Breast epithelium (tissue), 3 donors: ENCODE measurements at regions not wholly inside any gene's neighbourhood (a gene's known extent, or its start where the extent isn't known, plus 50 kb on each side); places are given as distances from the start of the nearest gene placed in this dataset.

ENCODE experiments used
- CTCF ChIP-seq, 3 donors: fragments of 450-650 bp; IDR thresholded peaks; one replicate each; pipeline ENCODE4 v1.5.1; 2016 to 2017; ENCODE audit warnings: antibody characterized with exemption in 3 of 3, mild to moderate bottlenecking in 3 of 3, moderate library complexity in 3 of 3
- POLR2A ChIP-seq: fragments of 450-650 bp; IDR thresholded peaks from one replicate; pipeline ENCODE4 v1.6.1; 2016; ENCODE audit warnings: antibody characterized with exemption, mild to moderate bottlenecking, moderate library complexity

GRCh38 chr10:108817584-108817983 is 1105.7 kb downstream of the XPNPEP1 start:
- no peak for TF ChIP-seq CTCF (IDR thresholded peaks at IDR 0.05)
- no peak for TF ChIP-seq POLR2A
